ENCODE measurements at regions not wholly inside any gene's neighbourhood (a gene's known extent, or its start where the extent isn't known, plus 50 kb on each side); places are given as distances from the start of the nearest gene placed in this dataset.

DNA sequence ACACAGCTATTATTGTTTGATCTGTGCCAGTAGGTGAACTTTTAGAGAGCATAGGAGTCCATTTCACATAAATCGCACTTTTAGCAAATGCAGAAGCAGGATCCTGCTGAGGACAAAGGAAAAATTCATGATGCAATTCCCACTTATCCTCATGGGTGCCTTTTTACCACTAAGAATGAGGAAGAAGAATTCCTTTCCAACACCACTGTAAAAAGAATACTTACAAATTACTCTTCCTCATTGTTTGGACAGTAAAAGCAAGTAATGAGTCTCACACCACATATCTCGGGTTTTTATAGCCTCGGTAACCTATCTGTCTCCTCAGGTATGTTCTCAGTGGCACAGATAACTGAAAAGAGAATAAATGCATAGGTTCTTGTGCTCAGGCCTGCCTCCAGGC, 238.5 kb downstream of the MTX2 start:
- no peak for DNase-seq

GRCh38 chr2:176508374-176508773, 239.1 kb downstream of the MTX2 start:
- no peak for DNase-seq

GRCh38 chr2:176508984-176509740, 239.9 kb downstream of the MTX2 start:
- DNase-seq, result no peak

GRCh38 chr2:176514276-176514675, 245.0 kb downstream of the MTX2 start:
- no peak for DNase-seq

DNA sequence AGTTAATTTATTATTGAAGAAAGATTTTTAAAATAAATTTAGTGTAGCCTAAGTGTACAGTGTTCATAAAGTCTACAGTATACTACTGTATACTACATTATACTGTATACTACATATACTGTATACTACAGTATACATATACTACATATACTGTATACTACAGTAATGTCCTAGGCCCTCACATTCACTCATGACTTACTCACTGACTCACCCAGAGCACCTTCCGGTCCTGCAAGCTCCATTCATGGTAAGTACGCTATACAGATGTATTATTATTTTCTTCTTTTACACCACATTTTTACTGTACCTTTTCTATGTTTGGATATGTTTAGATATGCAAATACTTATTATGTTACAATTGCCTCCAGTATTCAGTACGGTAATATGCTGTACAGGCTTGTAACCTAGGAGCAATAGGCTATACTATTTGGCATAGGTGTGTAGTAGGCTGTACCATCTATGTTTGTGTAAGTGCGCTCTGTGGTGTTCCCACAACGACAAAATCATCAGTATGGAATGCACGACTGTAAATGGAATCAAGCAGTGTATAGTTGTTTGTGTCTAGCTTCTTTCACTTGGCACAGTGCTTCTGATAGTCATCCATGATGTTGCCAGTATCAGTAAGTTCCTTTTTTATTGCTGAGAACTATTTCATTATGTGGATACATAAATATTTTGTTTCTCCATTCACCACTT, 245.7 kb downstream of the MTX2 start:
- DNase-seq, result no peak

- DNase-seq, result no peak
These were observed 246.9 kb downstream of the MTX2 start for GRCh38 chr2:176516051-176516602.

- peak; percentile 69 for DNase-seq
These were observed 249.6 kb downstream of the MTX2 start for GRCh38 chr2:176518823-176519222.

DNA sequence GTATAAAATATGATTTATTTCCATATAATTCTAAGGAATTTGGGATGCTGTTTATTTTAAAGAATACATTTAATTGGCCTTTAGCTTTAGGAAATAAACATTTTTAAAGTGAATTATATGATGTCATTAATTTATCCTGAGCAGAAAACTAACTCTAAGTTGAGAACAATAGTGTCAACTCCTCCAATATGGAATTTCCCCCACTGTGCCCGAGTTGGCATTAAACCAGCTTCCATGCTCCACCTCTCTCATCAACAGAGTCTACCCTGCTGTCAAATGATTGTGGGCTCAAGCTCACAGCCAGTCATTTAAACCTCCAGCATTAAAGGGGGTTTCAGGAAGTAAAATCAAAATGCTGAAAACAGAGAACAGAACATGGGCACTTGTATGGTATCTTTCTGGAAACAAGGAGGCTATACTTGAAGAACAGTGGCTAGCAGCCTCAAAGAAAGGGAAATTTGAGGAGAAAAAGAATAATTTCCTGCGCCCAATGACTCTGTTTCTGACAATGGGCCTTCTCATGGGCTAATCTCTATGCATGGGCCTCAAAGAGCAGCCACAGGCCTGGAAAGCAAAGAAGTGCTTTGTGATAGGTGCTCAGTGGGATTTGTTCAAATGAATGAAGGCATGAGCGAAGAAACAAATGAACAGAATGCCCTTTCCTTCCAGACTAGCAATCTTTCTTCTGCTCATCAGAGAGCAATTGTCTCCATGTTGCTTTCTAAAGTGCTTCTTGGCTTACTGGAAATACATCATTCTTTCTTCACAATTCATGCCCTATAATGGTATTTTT, 252.8 kb downstream of the MTX2 start:
- DNase-seq, result no peak

- DNase-seq, result no peak
These were observed 255.8 kb downstream of the MTX2 start for GRCh38 chr2:176525086-176525485.

DNA sequence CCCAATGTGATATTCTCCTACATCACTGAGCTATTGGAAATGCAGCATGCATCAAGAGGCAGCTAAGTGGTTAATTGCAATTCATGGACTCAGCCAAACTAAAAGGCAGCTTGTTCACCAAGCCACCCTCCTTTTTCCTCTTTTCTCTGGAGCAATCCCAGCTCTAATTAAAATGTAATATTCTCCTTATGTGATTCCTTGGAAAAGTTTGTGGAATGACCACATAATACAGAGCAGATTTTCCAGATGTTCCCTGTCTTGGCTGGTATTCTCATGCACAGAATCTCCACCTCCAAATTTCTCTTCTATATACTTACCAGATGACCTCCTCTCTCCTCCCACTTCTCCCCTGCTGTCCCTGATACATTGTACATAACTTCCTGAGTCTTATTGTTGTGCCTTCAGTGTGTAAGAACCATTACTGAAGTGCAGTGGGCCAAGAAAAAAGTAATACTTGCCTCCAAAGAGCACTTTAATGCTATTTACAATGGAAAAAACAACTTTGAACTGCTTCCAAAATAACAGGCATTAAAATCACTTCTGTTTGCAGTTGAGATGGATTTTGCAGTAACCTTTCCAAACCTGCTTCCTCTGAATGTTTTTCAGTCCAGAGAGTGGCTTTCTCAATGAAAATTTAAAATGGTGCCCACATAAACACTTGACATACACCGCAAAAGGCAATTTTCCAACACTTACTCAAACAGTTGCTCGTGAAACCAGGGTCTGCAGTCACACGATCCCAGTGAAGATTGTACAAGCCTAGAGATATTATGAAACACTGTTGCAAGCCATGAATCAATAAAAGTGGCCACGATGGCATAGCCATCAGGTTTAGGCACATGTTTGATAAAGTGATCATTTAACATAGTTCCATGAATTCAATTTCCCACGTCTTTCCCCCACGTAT, 258.0 kb downstream of the MTX2 start:
- DNase-seq, result peak; percentile 99

- DNase-seq, result peak; percentile 28
These were observed 262.4 kb downstream of the MTX2 start for GRCh38 chr2:176531608-176532007.

GRCh38 chr2:176533505-176534193, 264.4 kb downstream of the MTX2 start:
- DNase-seq, result peak; percentile 51

DNA sequence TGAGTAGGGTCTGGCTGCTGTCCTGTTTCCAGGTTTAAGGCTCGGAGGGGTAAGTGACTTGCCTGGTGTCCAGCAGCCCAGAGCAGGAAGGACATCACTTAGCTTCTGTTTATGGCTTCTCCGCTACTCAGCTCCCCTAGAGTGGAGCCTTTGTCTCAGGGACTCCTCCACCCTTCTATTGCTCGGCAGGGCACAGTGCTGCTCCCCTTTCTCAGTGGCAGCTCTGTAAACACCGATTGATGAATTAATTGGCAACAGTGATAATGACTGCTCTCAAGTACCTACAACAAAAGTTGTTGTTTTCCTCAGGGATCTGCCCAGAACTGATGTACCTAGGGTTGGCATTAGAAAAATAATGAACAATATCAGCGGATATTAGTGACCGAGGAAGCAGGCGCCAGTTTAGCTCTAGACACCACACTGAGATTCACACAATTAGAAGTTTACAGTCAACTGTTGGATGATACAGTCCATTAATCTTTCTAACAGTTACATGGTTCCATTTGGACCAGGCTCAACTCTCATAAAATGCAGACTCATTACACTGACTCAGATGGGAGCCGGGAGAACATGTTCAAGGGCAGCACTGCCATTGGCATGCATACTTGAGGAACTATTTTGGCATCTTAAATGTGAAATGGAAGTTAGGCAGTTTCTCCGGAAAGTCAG, 265.7 kb downstream of the MTX2 start:
- DNase-seq, result peak; percentile 97

- DNase-seq, result peak; percentile 96
These were observed 266.3 kb downstream of the MTX2 start for GRCh38 chr2:176535467-176536113.

DNA sequence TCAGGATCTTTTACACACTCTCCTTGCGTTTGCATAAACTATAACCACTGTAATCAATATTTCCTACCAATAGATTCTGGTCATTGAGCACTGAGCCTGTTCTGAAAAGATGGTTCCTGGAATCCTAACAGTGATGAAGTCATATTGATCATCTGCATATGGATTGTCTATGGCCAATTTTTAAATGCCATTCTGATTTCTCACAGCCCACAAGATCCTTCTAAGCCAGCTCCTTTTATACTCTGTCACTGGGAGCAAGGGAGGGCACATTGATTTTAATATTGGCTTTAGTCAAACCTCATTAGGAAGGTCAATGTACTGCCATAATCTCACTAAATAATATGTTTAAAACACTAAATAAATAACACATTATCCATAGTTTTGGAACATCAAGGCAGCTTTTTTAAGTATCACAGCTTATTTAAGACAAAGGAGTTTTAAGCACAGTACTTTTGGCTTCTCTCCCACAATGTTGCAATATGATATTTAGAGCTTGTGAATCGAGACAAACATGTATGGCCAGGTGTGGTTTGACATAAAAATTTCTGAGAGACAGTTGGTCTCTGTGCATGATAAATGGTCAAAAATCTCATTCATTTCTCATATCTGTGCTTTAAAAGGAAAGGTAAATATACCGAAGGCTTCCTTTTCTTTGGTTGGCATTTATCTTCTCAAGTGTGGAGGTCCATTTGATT, 267.3 kb downstream of the MTX2 start:
- DNase-seq, result peak; percentile 84

GRCh38 chr2:176537932-176538331, 268.7 kb downstream of the MTX2 start:
- DNase-seq, result no peak

GRCh38 chr2:176540995-176541394, 271.8 kb downstream of the MTX2 start:
- no peak for DNase-seq

DNA sequence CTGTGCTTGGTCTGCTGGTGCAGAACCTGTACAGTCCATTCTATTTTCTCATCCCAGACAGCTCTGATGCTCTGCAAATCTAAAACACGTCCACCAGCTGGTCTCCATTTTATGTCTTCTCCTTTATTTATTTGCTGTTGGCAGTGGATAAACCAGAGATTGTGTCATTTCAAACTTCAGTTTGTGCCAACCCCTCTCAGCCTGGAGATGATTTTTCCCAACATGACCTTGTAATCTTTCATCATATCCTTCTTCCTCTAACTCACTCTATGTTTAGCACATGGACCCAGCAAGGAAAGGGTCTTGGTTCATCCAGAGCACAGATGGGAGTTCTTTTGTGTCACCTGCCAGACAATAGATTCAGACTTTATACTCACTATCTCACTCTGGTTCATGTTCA, 273.2 kb downstream of the MTX2 start:
- DNase-seq, result no peak

DNA sequence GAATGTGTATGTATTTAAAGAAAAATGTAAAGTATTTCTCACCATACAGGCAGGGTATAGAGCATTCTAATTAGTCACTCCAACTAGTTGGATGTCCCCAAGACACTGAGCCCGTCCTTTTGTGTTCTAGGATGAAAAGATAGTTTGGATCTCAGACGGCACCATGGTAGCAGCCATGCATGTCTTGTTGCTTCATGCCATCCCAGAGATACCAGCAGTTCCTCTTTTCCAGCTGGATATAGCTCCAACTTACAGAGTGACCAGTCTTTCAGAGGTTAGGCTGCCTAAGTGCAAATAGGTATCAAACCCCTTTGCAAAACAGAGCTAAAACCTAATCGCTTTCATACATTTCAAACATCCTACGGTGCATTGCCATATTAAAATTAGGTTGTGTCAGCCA, 275.3 kb downstream of the MTX2 start:
- no peak for DNase-seq

Data from DMS79 treated with DMSO at 0.1 percent for 48 hours (cell line).